ENCODE measurements at regions not wholly inside any gene's neighbourhood (a gene's known extent, or its start where the extent isn't known, plus 50 kb on each side); places are given as distances from the start of the nearest gene placed in this dataset.

GRCh38 chr3:161577662-161578061 lies 81.1 kb downstream of the OTOL1 start:
- H3K79me2 ChIP-seq: no peaks in the 10 kb centered on the region
- H3K9me3 ChIP-seq (ENCODE audit: control insufficient read depth, low read length): no peaks in the 10 kb centered on the region
- H2AFZ ChIP-seq: no peak overlapping the region
- H3K27ac ChIP-seq: no peak overlapping the region
- no peaks in the 10 kb centered on the region for H3K36me3 ChIP-seq (ENCODE audit: control insufficient read depth, insufficient read depth, low read length)
- H3K4me1 ChIP-seq: no peaks in the 10 kb centered on the region
- no peaks in the 10 kb centered on the region for H3K27me3 ChIP-seq (ENCODE audit: control insufficient read depth, insufficient read depth, low read length)
- H3K4me3 ChIP-seq (ENCODE audit: low read depth, low read length): no peak overlapping the region
- no peak overlapping the region for H3K4me2 ChIP-seq (ENCODE audit: low read length)
- no peak overlapping the region for H3K9ac ChIP-seq
- TF ChIP-seq, protein P1, sequence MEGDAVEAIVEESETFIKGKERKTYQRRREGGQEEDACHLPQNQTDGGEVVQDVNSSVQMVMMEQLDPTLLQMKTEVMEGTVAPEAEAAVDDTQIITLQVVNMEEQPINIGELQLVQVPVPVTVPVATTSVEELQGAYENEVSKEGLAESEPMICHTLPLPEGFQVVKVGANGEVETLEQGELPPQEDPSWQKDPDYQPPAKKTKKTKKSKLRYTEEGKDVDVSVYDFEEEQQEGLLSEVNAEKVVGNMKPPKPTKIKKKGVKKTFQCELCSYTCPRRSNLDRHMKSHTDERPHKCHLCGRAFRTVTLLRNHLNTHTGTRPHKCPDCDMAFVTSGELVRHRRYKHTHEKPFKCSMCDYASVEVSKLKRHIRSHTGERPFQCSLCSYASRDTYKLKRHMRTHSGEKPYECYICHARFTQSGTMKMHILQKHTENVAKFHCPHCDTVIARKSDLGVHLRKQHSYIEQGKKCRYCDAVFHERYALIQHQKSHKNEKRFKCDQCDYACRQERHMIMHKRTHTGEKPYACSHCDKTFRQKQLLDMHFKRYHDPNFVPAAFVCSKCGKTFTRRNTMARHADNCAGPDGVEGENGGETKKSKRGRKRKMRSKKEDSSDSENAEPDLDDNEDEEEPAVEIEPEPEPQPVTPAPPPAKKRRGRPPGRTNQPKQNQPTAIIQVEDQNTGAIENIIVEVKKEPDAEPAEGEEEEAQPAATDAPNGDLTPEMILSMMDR (IDR thresholded peaks at IDR 0.05): no peak

GRCh38 chr3:161579395-161580126 lies 83.0 kb downstream of the OTOL1 start:
- Histone ChIP-seq H3K4me1 (no peaks in the 10 kb centered on the region), H3K27me3 (ENCODE audit: control insufficient read depth, insufficient read depth, low read length) (no peaks in the 10 kb centered on the region), H3K79me2 (no peaks in the 10 kb centered on the region), H3K4me3 (ENCODE audit: low read depth, low read length) (no peak overlapping the region), H3K4me2 (ENCODE audit: low read length) (no peak overlapping the region), H3K27ac (no peak overlapping the region), H3K36me3 (ENCODE audit: control insufficient read depth, insufficient read depth, low read length) (no peaks in the 10 kb centered on the region), H2AFZ (no peak overlapping the region), H3K9ac (no peak overlapping the region), H3K9me3 (ENCODE audit: control insufficient read depth, low read length) (no peaks in the 10 kb centered on the region)
- TF ChIP-seq, protein P1 (IDR thresholded peaks at IDR 0.05): no peak

GRCh38 chr3:161585922-161586321 lies 89.3 kb downstream of the OTOL1 start:
- TF ChIP-seq, protein P1 (IDR thresholded peaks at IDR 0.05): no peak
- H3K4me1 ChIP-seq: no peaks in the 10 kb centered on the region
- H3K79me2 ChIP-seq: no peaks in the 10 kb centered on the region

GRCh38 chr3:161586556-161587235 lies 90.1 kb downstream of the OTOL1 start:
- Histone ChIP-seq H3K4me1 (no peaks in the 10 kb centered on the region), H3K4me2 (ENCODE audit: low read length) (no peak overlapping the region), H3K9ac (no peak overlapping the region), H3K27ac (no peak overlapping the region), H3K79me2 (no peaks in the 10 kb centered on the region), H2AFZ (no peak overlapping the region), H3K27me3 (ENCODE audit: control insufficient read depth, insufficient read depth, low read length) (no peaks in the 10 kb centered on the region), H3K9me3 (ENCODE audit: control insufficient read depth, low read length) (no peaks in the 10 kb centered on the region), H3K4me3 (ENCODE audit: low read depth, low read length) (no peak overlapping the region), H3K36me3 (ENCODE audit: control insufficient read depth, insufficient read depth, low read length) (no peaks in the 10 kb centered on the region)
- TF ChIP-seq, protein P1 (IDR thresholded peaks at IDR 0.05): no peak

More at GRCh38 chr3:161585922-161586321, 89.3 kb downstream of the OTOL1 start:
- H3K27ac ChIP-seq: no peak overlapping the region
- H3K4me2 ChIP-seq (ENCODE audit: low read length): no peak overlapping the region
- no peak overlapping the region for H2AFZ ChIP-seq
- H3K4me3 ChIP-seq (ENCODE audit: low read depth, low read length): no peak overlapping the region
- H3K9ac ChIP-seq: no peak overlapping the region
- no peaks in the 10 kb centered on the region for H3K27me3 ChIP-seq (ENCODE audit: control insufficient read depth, insufficient read depth, low read length)
- no peaks in the 10 kb centered on the region for H3K9me3 ChIP-seq (ENCODE audit: control insufficient read depth, low read length)
- H3K36me3 ChIP-seq (ENCODE audit: control insufficient read depth, insufficient read depth, low read length): no peaks in the 10 kb centered on the region

All from parathyroid adenoma (tissue), 2 donors.